ENCODE measurements at regions not wholly inside any gene's neighbourhood (a gene's known extent, or its start where the extent isn't known, plus 50 kb on each side); places are given as distances from the start of the nearest gene placed in this dataset.

DNA sequence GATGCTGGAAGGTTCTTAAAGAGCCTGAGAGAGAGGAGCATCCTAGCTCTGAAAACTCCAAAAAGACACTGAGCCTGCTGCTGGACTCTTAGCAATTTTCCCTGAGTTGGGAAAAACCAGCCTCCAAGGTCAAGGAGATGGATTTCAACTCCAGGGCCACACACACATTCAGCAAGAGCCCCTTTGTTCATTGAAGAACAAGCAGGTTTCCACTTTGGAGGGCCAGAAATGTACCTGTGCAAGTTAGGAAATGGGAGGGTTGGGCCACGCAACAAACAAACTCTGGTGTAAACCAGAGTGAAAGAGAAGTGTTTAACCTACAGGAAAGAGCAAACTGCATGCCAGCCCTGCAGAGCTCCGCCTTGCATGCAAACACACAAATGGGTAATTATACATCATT is 264.8 kb upstream of the RPL38 start:
- Histone ChIP-seq H3K9me3 (no peaks in the 10 kb centered on the region), H3K4me3 (no peak overlapping the region), H3K27me3 (peaks cover 0 to 39% (median 15%) of the 10 kb centered on the region in 7 donors), H3K36me3 (no peaks in the 10 kb centered on the region), H3K4me1 (no peaks in the 10 kb centered on the region), H3K27ac (no peak overlapping the region)
- ATAC-seq (no peak), DNase-seq (no peak)
- intact Hi-C loops (cut with DNase I), result no loop called here
- TF ChIP-seq, protein P1, sequence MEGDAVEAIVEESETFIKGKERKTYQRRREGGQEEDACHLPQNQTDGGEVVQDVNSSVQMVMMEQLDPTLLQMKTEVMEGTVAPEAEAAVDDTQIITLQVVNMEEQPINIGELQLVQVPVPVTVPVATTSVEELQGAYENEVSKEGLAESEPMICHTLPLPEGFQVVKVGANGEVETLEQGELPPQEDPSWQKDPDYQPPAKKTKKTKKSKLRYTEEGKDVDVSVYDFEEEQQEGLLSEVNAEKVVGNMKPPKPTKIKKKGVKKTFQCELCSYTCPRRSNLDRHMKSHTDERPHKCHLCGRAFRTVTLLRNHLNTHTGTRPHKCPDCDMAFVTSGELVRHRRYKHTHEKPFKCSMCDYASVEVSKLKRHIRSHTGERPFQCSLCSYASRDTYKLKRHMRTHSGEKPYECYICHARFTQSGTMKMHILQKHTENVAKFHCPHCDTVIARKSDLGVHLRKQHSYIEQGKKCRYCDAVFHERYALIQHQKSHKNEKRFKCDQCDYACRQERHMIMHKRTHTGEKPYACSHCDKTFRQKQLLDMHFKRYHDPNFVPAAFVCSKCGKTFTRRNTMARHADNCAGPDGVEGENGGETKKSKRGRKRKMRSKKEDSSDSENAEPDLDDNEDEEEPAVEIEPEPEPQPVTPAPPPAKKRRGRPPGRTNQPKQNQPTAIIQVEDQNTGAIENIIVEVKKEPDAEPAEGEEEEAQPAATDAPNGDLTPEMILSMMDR (IDR thresholded peaks at IDR 0.05), result no peak
- WGBS, 2 donors, result 88 to 90% methylated on average over 2 of the region's 2 CpGs

DNA sequence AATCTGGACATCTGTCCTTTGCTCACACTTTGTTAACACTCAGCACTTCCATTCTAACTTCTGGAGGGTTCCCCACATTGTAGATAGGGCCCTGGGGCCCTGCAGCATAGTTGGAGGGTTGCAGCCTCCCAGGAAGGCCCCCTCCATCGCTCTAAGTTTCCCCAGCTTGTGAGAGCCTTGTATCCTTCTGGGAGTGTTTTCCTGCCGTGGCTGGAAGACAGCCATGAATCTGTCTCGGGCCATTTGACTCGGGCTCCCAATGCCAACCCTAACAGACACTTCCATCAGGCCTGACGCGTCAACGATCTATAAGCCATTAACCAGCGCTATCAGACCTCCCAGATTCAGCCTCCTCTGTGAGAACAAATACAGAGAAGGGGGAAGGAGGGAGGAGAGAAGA is 263.7 kb upstream of the RPL38 start:
- intact Hi-C loops (cut with DNase I), result no loop called here
- TF ChIP-seq, protein P1 (IDR thresholded peaks at IDR 0.05), result no peak
- no peak for DNase-seq
- H3K27me3 ChIP-seq, result peaks cover 0 to 46% (median 18%) of the 10 kb centered on the region in 7 donors
- H3K4me3 ChIP-seq, result no peak overlapping the region
- no peak for ATAC-seq
- no peaks in the 10 kb centered on the region for H3K4me1 ChIP-seq
- H3K27ac ChIP-seq, result no peak overlapping the region
- no peaks in the 10 kb centered on the region for H3K9me3 ChIP-seq
- 33 to 40% methylated on average over 8 of the region's 8 CpGs for WGBS, 2 donors
- H3K36me3 ChIP-seq, result no peaks in the 10 kb centered on the region

DNA sequence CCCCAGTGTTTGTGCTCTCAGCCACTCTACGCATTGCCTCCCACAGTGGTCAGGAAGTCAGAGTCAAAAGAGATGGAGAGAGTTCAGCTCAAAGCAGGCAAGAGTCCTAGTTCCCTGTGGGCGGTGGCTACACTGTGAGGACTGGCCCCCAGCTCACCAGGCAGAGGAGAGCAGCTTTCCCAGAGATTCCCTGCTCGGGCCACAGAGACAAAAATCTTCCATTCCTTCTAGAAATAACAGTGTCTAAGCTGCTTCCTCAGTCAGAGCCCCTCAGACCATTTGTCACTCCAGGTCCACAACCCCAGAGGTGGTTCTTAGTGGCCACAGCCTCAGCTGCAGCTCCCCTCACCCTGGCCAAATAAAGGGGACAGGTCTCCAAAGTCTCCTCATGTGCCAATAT is 263.0 kb upstream of the RPL38 start:
- intact Hi-C loops (cut with DNase I), result no loop called here
- 55 to 59% methylated on average over 3 of the region's 3 CpGs for WGBS, 2 donors
- ATAC-seq, result no peak

DNA sequence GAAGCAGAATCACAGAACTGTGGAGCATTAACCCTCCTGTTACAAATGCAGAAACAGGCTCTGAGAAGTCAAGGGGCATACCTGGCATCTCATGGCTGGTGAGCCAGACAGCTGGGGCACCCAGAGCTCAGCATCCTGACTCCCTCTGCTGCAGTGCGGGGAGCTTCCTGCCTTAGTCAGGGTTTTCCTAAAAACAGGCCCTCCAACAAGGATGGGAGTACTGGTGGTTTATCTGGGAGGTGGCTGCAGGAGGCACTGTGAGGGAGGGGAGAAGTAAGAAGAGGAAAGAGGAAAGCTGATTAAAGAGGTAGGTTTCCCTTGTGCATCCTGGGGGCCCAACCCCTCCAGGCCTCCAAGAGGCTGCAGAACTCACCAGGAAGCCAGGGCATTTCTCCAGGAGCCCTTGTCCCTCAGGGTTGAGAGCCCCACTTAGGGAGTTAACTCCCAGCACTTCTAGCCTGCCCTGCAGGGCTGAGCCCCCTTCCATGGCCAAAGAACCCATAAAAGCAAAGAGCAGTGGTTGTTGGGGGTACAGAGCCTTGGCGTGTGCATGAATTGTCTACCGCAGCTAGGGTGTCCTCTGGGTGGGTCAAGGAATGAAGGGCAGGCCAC is 261.5 kb upstream of the RPL38 start:
- WGBS, 2 donors, result 89 to 91% methylated on average over 3 of the region's 3 CpGs
- ATAC-seq, result no peak
- TF ChIP-seq, protein P1 (IDR thresholded peaks at IDR 0.05), result no peak

More for the DNA sequence above, 263.0 kb upstream of the RPL38 start:
- Histone ChIP-seq H3K27ac (no peak overlapping the region), H3K27me3 (peaks cover 0 to 49% (median 18%) of the 10 kb centered on the region in 7 donors), H3K4me1 (no peaks in the 10 kb centered on the region), H3K4me3 (no peak overlapping the region), H3K36me3 (no peaks in the 10 kb centered on the region), H3K9me3 (no peaks in the 10 kb centered on the region)
- TF ChIP-seq, protein P1 (IDR thresholded peaks at IDR 0.05), result no peak
- DNase-seq, result no peak

More for the DNA sequence above, 261.5 kb upstream of the RPL38 start:
- Histone ChIP-seq H3K27me3 (peaks cover 0 to 51% (median 25%) of the 10 kb centered on the region in 7 donors), H3K36me3 (no peaks in the 10 kb centered on the region), H3K4me3 (no peak overlapping the region), H3K4me1 (no peaks in the 10 kb centered on the region), H3K9me3 (no peaks in the 10 kb centered on the region), H3K27ac (no peak overlapping the region)
- DNase-seq, result no peak
- intact Hi-C loops (cut with DNase I), result no loop called here
